ENCODE measurements at regions not wholly inside any gene's neighbourhood (a gene's known extent, or its start where the extent isn't known, plus 50 kb on each side); places are given as distances from the start of the nearest gene placed in this dataset.

DNA sequence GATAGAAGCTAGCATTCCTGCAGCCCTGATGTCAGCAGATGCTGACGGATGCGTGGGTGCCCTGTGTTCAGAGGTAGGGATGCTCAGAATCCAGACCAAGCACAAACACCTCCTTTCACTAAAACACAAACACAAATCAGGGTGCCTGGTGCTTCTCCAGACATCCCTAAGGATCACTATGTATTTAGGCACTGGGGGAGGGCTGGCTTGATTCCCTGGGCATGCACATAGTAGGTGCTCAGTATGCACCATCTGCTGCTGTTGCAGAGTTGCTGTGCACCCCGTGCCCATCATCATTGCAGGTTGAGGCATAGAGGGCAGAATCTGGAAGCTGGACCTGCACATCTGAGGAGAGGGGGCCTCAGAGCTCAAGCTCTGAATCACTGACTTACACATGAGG, 114.8 kb downstream of the PHETA1 start:
- Histone ChIP-seq H3K4me1 (ENCODE audit: insufficient read depth) (no peaks in the 10 kb centered on the region), H3K27me3 (no peaks in the 10 kb centered on the region), H3K27ac (no peak overlapping the region), H3K36me3 (no peaks in the 10 kb centered on the region), H3K9me3 (no peaks in the 10 kb centered on the region), H3K4me3 (no peak overlapping the region)
- intact Hi-C loops (cut with DNase I): no loop called here
- no peak for DNase-seq
- WGBS, 3 donors: 37 to 56% (median 44%) methylated on average over 3 of the region's 3 CpGs
- no peak for TF ChIP-seq EP300 (IDR thresholded peaks at IDR 0.05)
- TF ChIP-seq, protein P1, sequence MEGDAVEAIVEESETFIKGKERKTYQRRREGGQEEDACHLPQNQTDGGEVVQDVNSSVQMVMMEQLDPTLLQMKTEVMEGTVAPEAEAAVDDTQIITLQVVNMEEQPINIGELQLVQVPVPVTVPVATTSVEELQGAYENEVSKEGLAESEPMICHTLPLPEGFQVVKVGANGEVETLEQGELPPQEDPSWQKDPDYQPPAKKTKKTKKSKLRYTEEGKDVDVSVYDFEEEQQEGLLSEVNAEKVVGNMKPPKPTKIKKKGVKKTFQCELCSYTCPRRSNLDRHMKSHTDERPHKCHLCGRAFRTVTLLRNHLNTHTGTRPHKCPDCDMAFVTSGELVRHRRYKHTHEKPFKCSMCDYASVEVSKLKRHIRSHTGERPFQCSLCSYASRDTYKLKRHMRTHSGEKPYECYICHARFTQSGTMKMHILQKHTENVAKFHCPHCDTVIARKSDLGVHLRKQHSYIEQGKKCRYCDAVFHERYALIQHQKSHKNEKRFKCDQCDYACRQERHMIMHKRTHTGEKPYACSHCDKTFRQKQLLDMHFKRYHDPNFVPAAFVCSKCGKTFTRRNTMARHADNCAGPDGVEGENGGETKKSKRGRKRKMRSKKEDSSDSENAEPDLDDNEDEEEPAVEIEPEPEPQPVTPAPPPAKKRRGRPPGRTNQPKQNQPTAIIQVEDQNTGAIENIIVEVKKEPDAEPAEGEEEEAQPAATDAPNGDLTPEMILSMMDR (IDR thresholded peaks at IDR 0.05): no peak
- no peak for TF ChIP-seq POLR2A (IDR thresholded peaks at IDR 0.05)

DNA sequence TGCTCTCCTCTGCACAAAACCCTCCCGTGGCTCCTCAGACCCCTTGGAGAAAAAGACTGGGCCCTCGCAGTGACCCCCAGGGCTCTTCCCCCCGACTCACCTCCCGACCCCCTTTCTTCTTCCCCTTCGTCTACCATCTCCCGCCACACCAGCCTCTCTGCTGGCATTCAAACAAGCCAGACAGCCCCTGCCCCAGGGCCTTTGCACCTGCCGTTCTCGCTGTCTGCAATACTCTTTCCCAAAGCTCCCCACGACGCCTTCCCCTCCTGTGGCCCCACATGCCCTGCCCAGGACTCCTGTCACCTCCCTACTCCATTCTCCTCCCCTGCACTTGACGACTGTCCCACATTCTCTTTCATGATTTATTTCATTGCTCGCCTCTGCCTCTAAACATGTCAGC, 115.7 kb downstream of the PHETA1 start:
- TF ChIP-seq POLR2A (IDR thresholded peaks at IDR 0.05) (no peak), EP300 (IDR thresholded peaks at IDR 0.05) (no peak)
- TF ChIP-seq, protein P1 (IDR thresholded peaks at IDR 0.05): no peak
- WGBS, 3 donors: 67 to 78% (median 73%) methylated on average over 12 of the region's 12 CpGs
- Histone ChIP-seq H3K36me3 (no peaks in the 10 kb centered on the region), H3K27me3 (no peaks in the 10 kb centered on the region), H3K9me3 (no peaks in the 10 kb centered on the region), H3K4me1 (ENCODE audit: insufficient read depth) (no peaks in the 10 kb centered on the region), H3K4me3 (no peak overlapping the region), H3K27ac (no peak overlapping the region)
- intact Hi-C loops (cut with DNase I): no loop called here
- no peak for DNase-seq

GRCh38 chr12:111251787-111252186, 117.1 kb downstream of the PHETA1 start:
- H3K9me3 ChIP-seq: no peaks in the 10 kb centered on the region
- H3K27ac ChIP-seq: no peak overlapping the region
- no peaks in the 10 kb centered on the region for H3K27me3 ChIP-seq
- no peaks in the 10 kb centered on the region for H3K36me3 ChIP-seq
- DNase-seq: no peak
- intact Hi-C loops (cut with DNase I): no loop called here
- TF ChIP-seq, protein P1 (IDR thresholded peaks at IDR 0.05): no peak
- TF ChIP-seq EP300 (IDR thresholded peaks at IDR 0.05): no peak
- no peak for TF ChIP-seq POLR2A (IDR thresholded peaks at IDR 0.05)
- H3K4me3 ChIP-seq: no peak overlapping the region
- WGBS, 3 donors: 82 to 90% (median 86%) methylated on average over 7 of the region's 7 CpGs
- no peaks in the 10 kb centered on the region for H3K4me1 ChIP-seq (ENCODE audit: insufficient read depth)

GRCh38 chr12:111251058-111251730, 117.7 kb downstream of the PHETA1 start:
- no peaks in the 10 kb centered on the region for H3K36me3 ChIP-seq
- no peak for DNase-seq
- TF ChIP-seq POLR2A (IDR thresholded peaks at IDR 0.05) (no peak), EP300 (IDR thresholded peaks at IDR 0.05) (no peak)
- TF ChIP-seq, protein P1 (IDR thresholded peaks at IDR 0.05): no peak
- H3K27ac ChIP-seq: no peak overlapping the region
- no peaks in the 10 kb centered on the region for H3K4me1 ChIP-seq (ENCODE audit: insufficient read depth)
- intact Hi-C loops (cut with DNase I): no loop called here
- WGBS, 3 donors: 70 to 79% (median 75%) methylated on average over 14 of the region's 14 CpGs
- H3K4me3 ChIP-seq: no peak overlapping the region
- H3K9me3 ChIP-seq: no peaks in the 10 kb centered on the region
- no peaks in the 10 kb centered on the region for H3K27me3 ChIP-seq

Data from ovary (tissue), 7 donors.